ENCODE measurements at regions not wholly inside any gene's neighbourhood (a gene's known extent, or its start where the extent isn't known, plus 50 kb on each side); places are given as distances from the start of the nearest gene placed in this dataset.

GRCh38 chr7:85474234-85474633 is 287.4 kb upstream of the SEMA3D start:
- Histone ChIP-seq H3K9me3 (ENCODE audit: control insufficient read depth in 4 of 4, insufficient read depth in 3 of 4, low read length in 3 of 4) (no peaks in the 10 kb centered on the region), H3K9ac (ENCODE audit: insufficient read depth in 1 of 2, low read length in 2 of 2) (no peak overlapping the region), H3K27ac (ENCODE audit: low read depth in 1 of 2, low read length in 1 of 2) (no peak overlapping the region), H3K4me3 (no peak overlapping the region), H3K36me3 (ENCODE audit: control insufficient read depth in 4 of 4, insufficient read depth in 4 of 4, low read length in 4 of 4) (no peaks in the 10 kb centered on the region), H3K27me3 (ENCODE audit: control insufficient read depth in 3 of 3, insufficient read depth in 3 of 3, low read length in 2 of 3) (no peaks in the 10 kb centered on the region), H3K4me1 (ENCODE audit: control insufficient read depth in 5 of 5, insufficient read depth in 5 of 5, low read length in 5 of 5) (peaks cover 0 to 5% (median 0%) of the 10 kb centered on the region in 5 donors)
- no peak for TF ChIP-seq CTCF (IDR thresholded peaks at IDR 0.05; ENCODE audit: control extremely low read depth, extremely low read depth)
- ATAC-seq (ENCODE audit: insufficient read depth, low FRiP score) (no peak), DNase-seq (no peak)
- WGBS, 2 donors, result 76 to 86% methylated on average over 2 of the region's 2 CpGs

- DNase-seq (peak in 2 of 3 donors; percentile 19 to 47), ATAC-seq (ENCODE audit: insufficient read depth, low FRiP score) (no peak)
- H3K27me3 ChIP-seq (ENCODE audit: control insufficient read depth in 3 of 3, insufficient read depth in 3 of 3, low read length in 2 of 3), result no peaks in the 10 kb centered on the region
- TF ChIP-seq CTCF (IDR thresholded peaks at IDR 0.05; ENCODE audit: control extremely low read depth, extremely low read depth), result no peak
- no peaks in the 10 kb centered on the region for H3K36me3 ChIP-seq (ENCODE audit: control insufficient read depth in 4 of 4, insufficient read depth in 4 of 4, low read length in 4 of 4)
- no peak overlapping the region for H3K27ac ChIP-seq (ENCODE audit: low read depth in 1 of 2, low read length in 1 of 2)
- no peaks in the 10 kb centered on the region for H3K9me3 ChIP-seq (ENCODE audit: control insufficient read depth in 4 of 4, insufficient read depth in 3 of 4, low read length in 3 of 4)
- 6 to 22% methylated on average over 3 of the region's 3 CpGs for WGBS, 2 donors
- no peak overlapping the region for H3K4me3 ChIP-seq
- peaks cover 0 to 5% (median 0%) of the 10 kb centered on the region in 5 donors for H3K4me1 ChIP-seq (ENCODE audit: control insufficient read depth in 5 of 5, insufficient read depth in 5 of 5, low read length in 5 of 5)
- no peak overlapping the region for H3K9ac ChIP-seq (ENCODE audit: insufficient read depth in 1 of 2, low read length in 2 of 2)
Measured at GRCh38 chr7:85471740-85472139, 284.9 kb upstream of the SEMA3D start.

- TF ChIP-seq CTCF (IDR thresholded peaks at IDR 0.05; ENCODE audit: control extremely low read depth, extremely low read depth), result no peak
- ATAC-seq (ENCODE audit: insufficient read depth, low FRiP score), result no peak
- no peaks in the 10 kb centered on the region for H3K27me3 ChIP-seq (ENCODE audit: control insufficient read depth in 3 of 3, insufficient read depth in 3 of 3, low read length in 2 of 3)
- H3K4me3 ChIP-seq, result no peak overlapping the region
- H3K27ac ChIP-seq (ENCODE audit: low read depth in 1 of 2, low read length in 1 of 2), result no peak overlapping the region
- H3K9ac ChIP-seq (ENCODE audit: insufficient read depth in 1 of 2, low read length in 2 of 2), result no peak overlapping the region
- H3K9me3 ChIP-seq (ENCODE audit: control insufficient read depth in 4 of 4, insufficient read depth in 3 of 4, low read length in 3 of 4), result no peaks in the 10 kb centered on the region
- H3K36me3 ChIP-seq (ENCODE audit: control insufficient read depth in 4 of 4, insufficient read depth in 4 of 4, low read length in 4 of 4), result no peaks in the 10 kb centered on the region
- DNase-seq, result peak in 1 of 3 donors; percentile 6
- H3K4me1 ChIP-seq (ENCODE audit: control insufficient read depth in 5 of 5, insufficient read depth in 5 of 5, low read length in 5 of 5), result peaks cover 0 to 5% (median 0%) of the 10 kb centered on the region in 5 donors
Measured at GRCh38 chr7:85471307-85471706, 284.5 kb upstream of the SEMA3D start.

- H3K36me3 ChIP-seq (ENCODE audit: control insufficient read depth in 4 of 4, insufficient read depth in 4 of 4, low read length in 4 of 4), result no peaks in the 10 kb centered on the region
- DNase-seq, result peak in 2 of 3 donors; percentile 2 to 39
Measured at GRCh38 chr7:85469446-85470010, 282.7 kb upstream of the SEMA3D start.

More at GRCh38 chr7:85469446-85470010, 282.7 kb upstream of the SEMA3D start:
- Histone ChIP-seq H3K4me3 (no peak overlapping the region), H3K27ac (ENCODE audit: low read depth in 1 of 2, low read length in 1 of 2) (no peak overlapping the region), H3K4me1 (ENCODE audit: control insufficient read depth in 5 of 5, insufficient read depth in 5 of 5, low read length in 5 of 5) (peaks cover 0 to 5% (median 0%) of the 10 kb centered on the region in 5 donors), H3K27me3 (ENCODE audit: control insufficient read depth in 3 of 3, insufficient read depth in 3 of 3, low read length in 2 of 3) (no peaks in the 10 kb centered on the region), H3K9ac (ENCODE audit: insufficient read depth in 1 of 2, low read length in 2 of 2) (no peak overlapping the region), H3K9me3 (ENCODE audit: control insufficient read depth in 4 of 4, insufficient read depth in 3 of 4, low read length in 3 of 4) (no peaks in the 10 kb centered on the region)
- ATAC-seq (ENCODE audit: insufficient read depth, low FRiP score), result no peak
- no peak for TF ChIP-seq CTCF (IDR thresholded peaks at IDR 0.05; ENCODE audit: control extremely low read depth, extremely low read depth)
- whole genome bisulfite sequencing, 2 donors, result 77 to 91% methylated on average over 1 of the region's 1 CpG
